COLO829 (cell line): ENCODE measurements at regions not wholly inside any gene's neighbourhood (a gene's known extent, or its start where the extent isn't known, plus 50 kb on each side); places are given as distances from the start of the nearest gene placed in this dataset.
"Not testable (repeated sequence)": the region's sequence is repeated elsewhere in the genome, so short reads cannot be mapped to it uniquely, and the experiment has no call there.

Experiments used
- DNase-seq: peaks from one replicate; pipeline ENCODE4 v3.0.0; 2012; ENCODE audit warnings: low spot score

DNA sequence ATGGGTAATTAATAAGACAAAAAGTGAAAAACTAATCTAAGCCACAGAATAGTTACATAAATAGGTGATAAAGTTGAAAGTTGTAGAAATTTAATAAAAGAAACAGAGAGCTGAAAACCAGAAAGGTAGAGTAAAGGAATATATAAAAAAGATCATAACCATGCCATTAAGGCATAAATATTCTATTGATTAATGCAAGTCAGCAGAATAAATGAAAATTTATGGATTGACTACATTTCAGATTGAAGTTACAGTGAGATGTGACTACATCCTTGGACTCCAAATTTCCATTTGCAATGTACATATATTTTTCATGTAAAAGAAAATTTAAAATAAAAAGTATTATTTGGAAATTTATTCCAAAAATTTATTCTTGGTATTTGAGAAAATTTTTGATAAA lies 1225.7 kb downstream of the OTOL1 start:
- no peak for DNase-seq

DNA sequence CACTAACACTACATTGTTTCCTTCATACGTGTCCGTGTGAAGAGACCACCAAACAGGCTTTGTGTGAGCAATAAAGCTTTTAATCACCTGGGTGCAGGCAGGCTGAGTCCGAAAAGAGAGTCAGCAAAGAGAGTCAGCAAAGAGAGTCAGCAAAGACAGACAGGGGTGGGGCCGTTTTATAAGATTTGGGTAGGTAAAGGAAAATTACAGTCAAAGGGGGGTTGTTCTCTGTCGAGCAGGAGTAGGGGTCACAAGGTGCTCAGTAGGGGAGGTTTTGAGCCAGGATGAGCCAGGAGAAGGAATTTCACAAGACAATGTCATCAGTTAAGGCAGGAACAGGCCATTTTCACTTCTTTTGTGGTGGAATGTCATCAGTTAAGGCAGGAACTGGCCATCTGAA lies 1226.2 kb downstream of the OTOL1 start:
- not testable (repeated sequence) for DNase-seq

DNA sequence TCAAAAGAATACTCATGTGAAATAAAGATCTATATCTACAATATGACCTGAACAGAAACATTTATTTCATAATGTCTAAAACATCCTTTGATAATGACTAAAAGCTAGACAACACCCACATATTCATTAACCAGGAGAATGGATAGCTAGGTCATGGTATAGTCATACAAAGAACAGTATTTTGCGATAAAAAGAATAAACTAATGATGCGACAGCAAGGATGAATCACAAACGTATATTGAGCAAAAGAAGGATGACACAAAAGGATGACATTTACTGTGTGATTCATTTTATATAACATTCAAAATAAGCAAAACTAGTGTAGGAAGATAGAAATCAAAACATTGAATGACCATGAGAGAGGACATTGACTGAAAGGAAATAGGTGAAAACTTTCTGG lies 1233.1 kb downstream of the OTOL1 start:
- peak; percentile 8 for DNase-seq

DNA sequence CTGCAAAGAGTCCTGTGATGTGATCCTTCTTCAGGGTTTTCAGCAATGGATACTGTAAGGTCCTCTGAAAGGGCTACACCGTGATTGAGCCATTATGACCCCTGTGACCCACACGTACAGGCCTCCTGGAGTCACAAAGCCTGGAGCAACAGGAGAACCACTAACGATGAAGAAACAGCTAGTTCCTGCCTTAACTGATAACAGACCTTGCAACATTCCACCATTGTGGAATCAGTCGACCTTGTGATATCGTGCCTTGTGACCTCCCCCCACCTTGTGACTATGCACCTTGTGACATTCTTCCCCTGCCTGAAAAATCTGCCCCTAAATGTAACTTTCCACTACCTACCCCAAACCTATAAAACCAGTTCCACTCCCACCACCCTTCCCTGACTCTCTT lies 1235.4 kb downstream of the OTOL1 start:
- DNase-seq: not testable (repeated sequence)

DNA sequence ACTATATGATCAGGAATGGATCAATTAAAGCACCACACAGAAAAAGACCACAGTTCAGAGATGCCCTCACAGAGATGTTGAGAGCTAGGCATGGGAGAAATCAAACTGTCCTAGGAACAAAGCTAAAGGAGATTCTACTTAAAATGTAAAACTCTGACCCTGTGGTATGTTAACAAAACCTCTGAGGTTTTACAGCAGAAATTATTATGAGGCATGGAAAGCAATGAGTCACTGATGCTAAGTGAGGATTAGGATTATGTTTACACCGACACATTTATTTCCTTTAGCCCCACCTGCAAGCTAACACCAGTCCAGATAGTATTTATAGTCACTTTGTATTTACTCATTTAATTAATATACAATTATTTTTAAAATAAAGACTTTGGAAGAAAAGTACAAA lies 1242.2 kb downstream of the OTOL1 start:
- DNase-seq: no peak

DNA sequence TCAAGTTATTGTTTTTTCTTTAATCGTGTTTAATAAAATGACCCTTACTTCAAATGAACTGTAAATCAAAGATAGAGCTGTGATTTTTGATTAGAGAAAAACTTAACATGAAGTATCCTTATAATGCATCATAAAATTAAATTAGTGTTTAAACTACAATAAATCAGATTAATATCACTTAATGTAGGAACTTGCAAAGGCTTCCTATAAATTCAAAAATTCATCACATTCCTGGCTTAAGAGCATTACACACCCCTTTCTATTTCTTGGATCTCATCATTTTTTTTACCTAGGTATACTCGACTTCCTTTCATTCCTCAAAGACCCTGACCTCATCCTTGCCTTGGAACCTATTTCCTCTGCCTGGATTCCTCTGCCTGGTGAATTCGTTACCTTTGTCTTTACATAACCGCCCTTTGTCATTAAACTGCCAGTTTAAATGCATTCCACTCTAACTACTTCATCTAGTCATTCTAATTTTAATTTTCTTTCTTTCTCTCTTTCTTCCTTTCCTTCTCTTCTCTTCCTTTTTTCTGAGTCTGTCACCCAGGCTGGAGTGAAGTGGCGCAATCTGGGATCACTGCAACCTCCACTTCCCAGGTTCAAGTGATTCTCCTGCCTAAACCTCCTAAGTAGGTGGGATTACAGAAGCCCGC lies 1244.5 kb downstream of the OTOL1 start:
- no peak for DNase-seq

DNA sequence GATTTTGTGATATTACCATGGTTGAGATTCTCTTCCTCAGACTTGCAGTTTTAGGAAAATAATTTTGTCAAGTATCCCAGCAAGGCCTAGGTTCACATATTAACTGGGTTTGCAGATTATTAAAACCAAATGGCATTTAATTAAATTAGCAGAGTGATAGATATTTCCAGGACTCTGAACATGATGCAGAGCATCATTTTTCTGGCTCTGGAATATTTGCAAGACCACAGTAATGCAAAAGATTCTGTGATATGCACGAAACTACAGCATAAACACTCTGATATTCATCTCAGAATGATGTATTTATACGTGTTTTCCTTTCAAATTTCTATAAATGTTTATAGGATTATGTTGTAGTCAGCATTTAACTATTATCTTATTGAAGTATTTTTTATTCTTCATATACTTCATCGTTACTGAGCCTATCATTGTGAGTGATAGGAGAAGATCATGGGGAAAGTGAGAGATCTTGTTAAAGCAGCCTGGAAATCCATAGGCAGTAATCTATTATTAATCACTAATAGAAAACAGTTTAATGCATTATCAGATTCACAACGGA lies 1245.6 kb downstream of the OTOL1 start:
- DNase-seq: no peak

DNA sequence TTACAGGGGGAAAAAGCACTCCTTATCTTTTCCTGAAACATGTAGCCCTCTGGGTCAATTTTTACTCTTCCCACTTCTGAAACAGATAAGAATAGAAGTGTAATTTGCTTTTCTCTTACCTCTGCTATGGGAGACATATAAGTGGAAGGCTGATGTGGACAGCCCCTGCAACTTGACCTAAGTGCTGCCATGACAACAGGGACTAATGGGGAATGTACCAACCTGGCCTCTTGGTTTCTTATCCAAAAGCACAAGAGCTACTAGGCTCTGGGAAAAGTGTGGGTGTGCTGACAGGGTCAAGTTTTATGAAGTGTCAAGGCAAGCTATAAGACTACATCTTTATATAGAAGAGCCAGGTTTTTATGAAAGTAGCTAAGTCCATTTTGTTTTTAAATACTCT lies 1246.5 kb downstream of the OTOL1 start:
- no peak for DNase-seq

DNA sequence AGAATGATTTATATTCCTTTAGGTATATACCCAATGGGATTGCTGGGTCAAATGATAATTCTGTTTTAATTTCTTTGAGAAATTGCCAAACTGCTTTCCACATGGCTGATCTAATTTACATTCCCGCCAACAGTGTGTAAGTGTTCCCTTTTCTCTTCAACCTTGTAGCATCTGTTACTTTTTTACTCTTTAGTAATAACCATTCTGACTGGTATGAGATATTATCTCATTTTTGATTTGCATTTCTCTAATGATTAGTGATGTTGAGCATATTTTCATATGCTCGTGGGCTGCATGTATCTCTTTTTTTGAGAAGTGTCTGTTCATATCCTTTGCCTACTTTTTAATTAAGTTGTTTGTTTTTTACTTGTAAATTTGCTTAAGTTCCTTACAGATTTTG lies 1264.2 kb downstream of the OTOL1 start:
- no peak for DNase-seq

DNA sequence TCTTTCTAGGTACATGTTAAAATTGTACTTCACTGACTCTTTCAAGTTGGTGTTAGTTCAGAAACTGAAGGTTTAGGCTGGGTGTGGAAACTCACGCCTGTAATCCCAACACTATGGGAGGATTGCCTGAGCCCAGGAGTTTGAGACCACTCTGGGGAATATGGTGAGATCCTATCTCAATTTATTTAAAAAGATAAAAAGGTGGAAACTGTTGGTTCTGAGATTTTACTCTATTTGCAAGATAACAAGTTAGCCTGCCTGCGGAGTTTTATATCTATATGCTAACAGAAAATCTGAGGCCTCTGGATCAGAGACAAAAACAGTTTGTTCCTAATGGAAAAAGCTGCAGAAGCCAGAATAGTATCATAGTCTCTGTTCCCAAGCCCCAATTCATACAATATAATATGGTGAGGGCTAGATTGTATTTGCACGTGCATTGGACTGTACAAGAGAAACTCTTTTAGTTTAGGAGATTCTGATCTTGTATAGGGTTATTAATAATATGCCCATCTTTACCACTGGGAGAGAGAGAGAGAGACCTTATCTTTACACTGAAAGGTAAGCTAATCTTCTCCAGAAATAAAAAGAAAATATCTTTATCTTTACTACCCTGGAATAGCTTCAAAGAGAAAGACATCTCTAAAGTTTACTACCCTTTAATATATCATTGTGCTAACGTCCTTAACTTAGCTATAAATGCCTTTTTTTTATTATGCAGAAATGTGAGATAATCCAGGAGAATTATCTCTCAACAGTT lies 1267.6 kb downstream of the OTOL1 start:
- no peak for DNase-seq

DNA sequence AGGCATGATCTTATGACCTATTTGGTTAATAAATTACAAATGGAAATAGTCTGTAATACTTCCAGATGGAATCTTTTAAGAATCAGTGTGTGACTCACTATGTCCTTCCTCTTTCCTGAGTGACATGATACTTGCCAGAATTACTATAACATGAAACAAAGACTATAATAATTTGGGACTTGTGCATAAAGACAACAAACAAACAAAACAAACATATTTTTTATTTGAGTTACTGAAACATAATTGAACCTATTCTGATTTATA lies 1268.1 kb downstream of the OTOL1 start:
- DNase-seq: no peak

DNA sequence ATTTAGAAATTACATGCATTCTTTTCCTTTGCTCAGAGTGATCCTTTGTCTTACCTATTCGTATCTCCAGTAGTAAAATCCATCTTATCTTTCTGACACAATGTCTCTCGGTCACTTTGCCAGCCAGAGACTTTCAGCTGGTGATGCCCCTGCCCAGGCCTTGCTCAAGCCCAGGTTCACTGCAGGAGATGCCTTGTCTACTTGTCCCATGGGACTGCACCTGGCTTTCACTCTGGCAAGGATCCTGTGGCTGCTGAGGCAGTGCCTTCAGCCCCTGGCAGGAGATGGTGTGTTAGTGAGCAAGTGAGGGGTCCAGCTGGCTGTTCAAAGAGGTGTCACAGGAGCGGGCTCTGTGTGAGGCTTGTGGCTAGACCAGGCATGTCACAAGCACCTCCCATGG lies 1268.9 kb downstream of the OTOL1 start:
- DNase-seq: no peak

DNA sequence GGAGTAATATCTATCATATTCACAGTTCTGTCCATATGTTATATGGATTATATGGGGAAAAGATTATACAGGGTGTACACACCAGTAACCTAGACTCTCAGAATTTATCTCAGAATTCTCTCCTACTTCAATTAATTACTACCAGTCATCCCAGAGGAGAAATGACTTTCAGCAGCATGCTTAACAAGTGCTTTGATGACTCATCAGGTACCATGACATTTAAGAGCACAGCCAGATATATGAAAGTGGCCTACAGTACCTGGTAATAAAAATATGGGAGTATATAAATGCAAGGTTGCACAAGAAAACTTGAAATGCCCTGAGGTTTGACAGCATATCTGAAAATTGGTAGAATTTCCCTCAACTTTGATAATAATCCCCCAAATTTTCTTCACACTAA lies 1273.0 kb downstream of the OTOL1 start:
- peak; percentile 21 for DNase-seq

DNA sequence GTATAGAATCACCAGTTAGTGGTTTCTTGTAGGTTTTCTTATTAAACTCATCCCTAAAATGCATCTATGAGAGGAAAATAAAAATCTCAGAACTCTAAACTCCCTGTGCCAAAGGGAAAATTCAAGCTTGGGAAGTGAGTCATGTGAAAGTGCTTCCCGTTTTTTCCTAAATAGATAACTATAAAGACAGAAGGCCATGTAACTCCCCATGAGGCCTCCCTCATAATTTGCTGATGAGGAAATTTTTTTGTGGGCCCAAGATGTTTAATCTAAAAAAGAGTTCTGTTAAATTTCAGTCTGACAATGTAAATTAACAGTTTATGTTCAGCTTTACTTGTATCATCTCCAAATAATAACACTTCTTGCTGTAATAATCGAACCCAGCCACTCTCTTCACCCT lies 1273.9 kb downstream of the OTOL1 start:
- no peak for DNase-seq

DNA sequence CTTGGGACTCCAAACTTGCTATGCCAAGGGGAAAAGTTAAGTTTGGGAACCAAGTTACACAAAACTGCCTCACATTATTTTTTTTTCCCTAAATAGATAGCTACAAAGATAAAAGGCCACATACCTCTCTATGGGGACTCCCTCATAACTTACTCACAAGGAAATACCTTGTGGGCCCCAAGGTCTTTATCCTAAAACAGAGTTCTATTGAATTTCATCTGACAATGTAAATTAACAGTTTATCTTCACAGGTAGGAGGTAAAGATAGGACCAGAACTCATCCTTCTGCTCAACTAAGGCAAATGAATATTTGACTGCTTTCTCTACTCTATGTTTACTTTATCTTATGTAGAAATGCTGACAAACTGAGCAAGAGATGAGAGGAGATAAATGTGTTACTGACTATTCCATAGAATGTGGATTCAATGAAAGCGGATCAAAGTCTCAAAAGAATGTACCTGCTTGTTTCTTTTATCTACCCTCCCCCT lies 1278.0 kb downstream of the OTOL1 start:
- no peak for DNase-seq

DNA sequence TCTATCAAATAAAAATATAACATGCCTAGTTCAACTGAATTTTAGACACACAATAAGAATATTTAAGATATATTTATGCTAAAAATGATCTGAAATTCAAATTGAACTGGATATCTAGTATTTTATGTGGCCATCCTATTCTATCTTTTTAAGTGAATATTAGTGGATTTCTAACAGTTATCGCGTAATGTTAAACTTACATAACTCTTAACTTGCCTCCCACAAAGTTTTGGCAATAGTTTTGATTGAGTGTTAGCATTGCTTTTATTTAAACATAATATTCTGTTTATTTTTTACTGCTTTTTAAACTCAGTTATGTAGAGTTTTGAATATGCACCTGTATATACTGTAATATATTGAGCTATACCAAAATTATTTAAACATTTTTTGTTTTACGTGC lies 1279.5 kb downstream of the OTOL1 start:
- DNase-seq: no peak

DNA sequence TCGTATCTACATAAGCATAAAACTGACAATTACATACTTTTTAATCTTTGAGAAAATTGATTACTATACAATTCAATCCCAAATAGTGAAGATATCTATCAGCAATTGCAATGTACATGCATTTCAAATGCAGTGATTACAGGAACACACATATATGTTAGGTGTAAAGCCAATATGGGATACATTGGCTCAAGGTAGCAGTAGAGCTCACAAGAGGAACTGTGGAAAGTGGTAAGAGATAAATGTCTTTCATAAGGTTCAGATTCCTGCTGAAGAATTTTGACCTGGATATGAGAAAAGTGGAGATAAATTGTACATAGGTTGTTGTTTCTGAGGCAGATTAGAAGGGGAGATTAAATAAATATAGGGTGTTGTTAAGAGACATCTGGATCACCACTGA lies 1280.5 kb downstream of the OTOL1 start:
- DNase-seq: peak; percentile 8

DNA sequence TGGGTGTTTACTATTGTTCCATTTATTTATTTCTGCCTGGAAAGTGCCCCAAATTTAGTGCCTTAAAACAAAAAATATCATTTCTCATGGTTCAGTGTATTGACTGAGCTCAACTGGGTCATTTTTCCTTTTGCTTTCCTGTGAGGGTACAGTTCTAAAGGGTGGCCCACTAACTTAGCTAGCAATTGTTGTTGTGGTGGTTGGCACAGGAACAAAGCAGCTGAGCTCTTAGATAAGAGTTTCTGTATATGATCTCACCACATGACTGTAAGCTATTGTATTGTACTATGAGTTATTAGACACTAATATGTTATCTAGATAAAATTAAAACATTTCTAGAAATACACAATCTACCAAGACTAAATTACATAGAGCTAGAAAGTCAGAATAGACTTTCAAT lies 1283.7 kb downstream of the OTOL1 start:
- no peak for DNase-seq

DNA sequence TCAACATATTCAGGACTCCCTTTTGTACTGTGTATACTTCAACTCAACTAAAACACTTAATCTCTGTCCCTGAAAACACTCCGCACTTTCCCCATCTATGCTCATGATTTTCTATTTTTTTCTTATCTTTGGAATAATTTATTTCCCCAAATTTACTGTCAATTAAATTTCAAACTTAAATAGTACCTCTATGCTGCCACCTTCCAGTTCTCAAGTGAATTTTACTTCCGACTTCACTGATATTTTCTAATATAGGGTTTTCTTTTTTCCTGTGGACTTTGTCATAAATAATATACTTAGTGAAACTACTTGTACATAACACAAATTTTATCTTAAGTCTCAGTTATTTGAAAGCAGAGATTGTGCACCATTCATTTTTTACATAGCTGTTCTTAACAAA lies 1303.3 kb downstream of the OTOL1 start:
- DNase-seq: no peak

DNA sequence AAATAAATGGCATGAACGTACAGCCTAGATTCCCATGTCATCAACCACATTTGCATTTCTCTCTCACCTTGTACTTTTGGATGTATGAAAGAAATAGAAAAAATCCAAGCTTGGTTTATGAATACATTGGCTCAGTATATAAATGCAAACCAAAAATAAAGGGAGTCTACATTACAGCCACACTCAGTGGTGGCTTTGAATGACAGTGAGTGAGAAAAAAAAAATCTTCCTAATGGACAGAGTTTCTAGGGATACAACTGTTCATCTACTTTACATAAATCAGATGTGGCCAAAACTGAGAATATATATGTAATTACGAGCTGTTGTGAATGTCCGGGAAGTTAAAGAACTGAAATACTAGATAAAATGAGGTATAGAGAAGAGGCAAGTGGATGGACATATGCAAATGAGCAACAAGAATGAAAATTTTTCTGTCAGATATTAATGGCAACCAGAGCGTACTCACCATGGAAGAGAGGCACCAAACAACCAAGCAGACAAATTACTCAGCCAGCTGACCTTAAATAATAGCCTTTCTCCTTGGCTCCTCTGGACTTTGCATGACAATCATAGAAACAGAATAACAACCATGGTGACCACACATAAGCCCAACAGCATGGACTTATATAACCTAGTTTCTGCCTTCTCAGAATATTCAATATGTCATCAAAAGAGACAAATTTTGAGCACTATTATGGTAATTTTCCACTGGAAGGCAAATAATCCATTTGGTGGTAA lies 1305.8 kb downstream of the OTOL1 start:
- DNase-seq: no peak

DNA sequence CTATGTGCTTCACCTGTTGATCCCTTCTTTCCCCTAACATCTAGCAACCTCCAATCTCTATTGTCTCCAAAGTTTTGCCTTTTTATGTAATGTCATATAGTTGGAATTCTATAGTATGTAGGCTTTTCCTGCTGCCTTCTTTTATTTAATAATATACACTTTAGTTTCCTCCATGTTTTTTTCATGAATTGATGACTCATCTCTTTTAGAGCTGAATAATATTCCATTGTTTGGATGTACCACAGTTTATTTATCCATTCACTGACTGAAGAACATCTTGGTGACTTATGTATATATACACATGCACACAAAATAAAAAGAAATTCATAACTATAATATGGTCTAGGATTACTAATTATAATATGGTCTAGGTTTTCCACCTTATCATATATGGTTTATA lies 1314.2 kb downstream of the OTOL1 start:
- no peak for DNase-seq

DNA sequence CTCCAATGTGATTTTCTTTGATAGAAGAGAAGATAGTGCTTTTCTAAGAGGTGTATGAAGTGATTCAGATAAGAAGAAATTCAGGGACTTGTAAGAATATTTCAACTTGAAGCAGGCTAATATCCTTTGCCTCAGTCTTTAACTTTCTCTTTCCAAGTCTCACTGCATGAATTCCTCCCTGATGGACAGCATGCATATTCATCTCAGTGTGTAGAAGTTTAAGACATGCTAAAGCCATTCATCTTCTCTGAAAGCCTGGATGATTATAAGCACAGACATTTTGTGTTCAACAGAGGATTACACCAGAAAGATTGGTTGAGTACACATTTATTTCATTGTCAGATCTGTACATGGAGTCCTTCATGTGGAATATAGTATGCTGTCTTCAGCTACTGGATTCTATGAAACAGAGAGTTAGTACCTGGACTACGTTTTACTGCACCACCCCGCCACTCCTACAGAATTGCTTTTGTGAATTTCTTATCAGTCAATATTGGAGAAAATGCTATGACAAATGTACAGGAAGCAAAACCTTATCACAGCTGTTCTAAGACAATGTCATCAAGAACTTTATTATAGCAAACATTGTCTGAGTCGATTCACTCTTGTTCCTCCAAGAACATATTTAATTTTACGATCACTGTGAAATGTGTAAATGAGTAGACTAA lies 1346.1 kb downstream of the OTOL1 start:
- no peak for DNase-seq

DNA sequence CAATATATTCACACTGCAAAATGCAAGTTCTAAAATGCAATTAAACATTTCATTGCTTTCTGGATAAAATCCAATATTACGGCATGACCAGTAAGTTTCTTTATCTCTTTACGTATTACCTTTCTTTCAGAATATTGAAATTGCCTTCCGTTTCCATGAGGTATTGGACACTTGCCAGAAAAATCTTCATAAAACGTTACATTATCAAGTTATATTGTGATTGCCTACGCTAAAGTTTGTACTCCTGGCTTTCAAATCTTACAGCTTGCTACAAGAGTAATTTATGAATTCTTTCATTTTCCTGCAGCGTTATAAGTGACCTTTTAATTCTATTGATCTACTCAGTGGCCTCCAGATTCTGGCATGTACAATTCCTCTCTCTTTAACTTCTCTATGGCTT lies 1349.3 kb downstream of the OTOL1 start:
- no peak for DNase-seq
